Endothelial cell of hepatic sinusoid (primary cell): ENCODE measurements at regions not wholly inside any gene's neighbourhood (a gene's known extent, or its start where the extent isn't known, plus 50 kb on each side); places are given as distances from the start of the nearest gene placed in this dataset.

Experiments
- in situ Hi-C: cut with HindIII; loops from 2 replicates; pipeline ENCODE4 v1.10.0; 2017; ENCODE audit warnings: low sequenced_read_pairs

GRCh38 chr4:188534297-188534696 is 395.1 kb downstream of the TRIML1 start:
- in situ Hi-C loops, result no loop called here

- in situ Hi-C loops, result no loop called here
Observed at GRCh38 chr4:188534917-188535316, 395.7 kb downstream of the TRIML1 start.

DNA sequence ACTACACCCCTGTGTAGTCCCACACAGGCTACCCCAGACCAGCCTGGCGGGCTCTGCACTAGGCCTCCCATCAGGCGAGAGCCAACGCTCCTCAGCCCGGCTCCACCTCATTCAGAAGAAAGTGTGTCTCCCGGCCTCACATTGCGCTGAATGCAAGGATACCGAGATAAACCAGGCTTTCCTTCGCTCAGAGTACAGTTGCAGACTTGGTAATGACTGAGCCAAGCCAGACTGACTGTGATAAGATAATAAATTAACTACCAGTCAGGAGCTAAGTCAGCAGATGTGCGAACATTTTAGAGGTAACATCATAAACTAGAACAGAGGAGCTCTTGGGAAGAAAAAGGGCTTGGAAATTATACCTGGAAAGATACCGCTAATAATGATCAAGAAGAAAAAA is 397.6 kb downstream of the TRIML1 start:
- in situ Hi-C loops, result no loop called here

- in situ Hi-C loops, result no loop called here
Observed at GRCh38 chr4:188550296-188550695, 411.1 kb downstream of the TRIML1 start.

- in situ Hi-C loops, result no loop called here
Observed at GRCh38 chr4:188551156-188551555, 411.9 kb downstream of the TRIML1 start.

DNA sequence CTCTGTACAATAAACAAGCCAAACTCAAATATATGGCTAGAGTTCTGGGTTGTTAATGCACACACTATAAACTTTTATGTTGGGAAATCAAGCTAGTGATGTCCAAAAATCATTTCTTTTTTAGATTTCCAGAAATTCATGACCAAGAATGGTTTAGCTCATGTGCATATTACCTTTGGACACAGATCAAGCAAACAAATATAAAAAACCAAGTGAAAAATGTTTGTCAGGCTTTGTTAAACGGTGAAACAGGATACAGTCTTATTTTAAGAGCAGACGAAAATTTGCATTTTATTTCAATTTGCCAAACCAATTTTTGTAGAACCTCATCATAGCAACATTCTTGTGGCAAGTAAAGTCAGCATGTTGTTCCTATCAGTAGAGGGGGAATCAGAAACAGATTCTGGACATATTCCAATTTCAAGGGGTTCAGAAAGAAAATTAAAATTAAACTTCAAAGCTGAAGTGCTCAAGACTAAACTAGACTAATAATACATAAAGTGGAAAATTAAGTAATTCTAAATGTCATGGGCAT is 413.6 kb downstream of the TRIML1 start:
- in situ Hi-C loops, result no loop called here

GRCh38 chr4:188554413-188554812 is 415.2 kb downstream of the TRIML1 start:
- in situ Hi-C loops, result no loop called here

DNA sequence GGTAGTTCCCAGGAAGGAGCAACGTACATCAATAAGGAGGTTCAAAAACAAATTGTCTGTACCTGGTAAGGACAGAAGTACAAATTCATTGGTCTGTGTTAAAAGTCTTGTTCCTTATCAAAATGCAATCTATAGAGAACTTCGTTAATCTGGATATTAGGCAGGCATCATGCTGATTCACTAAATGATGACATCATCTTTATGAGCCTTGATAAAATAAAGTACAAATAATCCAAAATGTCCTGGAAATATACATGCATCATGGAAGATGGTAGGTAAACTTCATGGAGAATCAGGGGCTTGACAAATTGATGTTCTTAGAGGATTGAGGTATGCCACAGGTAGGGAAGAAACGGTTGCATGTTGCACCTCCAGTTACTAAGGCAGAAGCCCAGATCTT is 433.9 kb downstream of the TRIML1 start:
- in situ Hi-C loops, result no loop called here

GRCh38 chr4:188578657-188579056 is 439.4 kb downstream of the TRIML1 start:
- in situ Hi-C loops, result no loop called here

- in situ Hi-C loops, result no loop called here
Observed at GRCh38 chr4:188596021-188596420, 456.8 kb downstream of the TRIML1 start.

DNA sequence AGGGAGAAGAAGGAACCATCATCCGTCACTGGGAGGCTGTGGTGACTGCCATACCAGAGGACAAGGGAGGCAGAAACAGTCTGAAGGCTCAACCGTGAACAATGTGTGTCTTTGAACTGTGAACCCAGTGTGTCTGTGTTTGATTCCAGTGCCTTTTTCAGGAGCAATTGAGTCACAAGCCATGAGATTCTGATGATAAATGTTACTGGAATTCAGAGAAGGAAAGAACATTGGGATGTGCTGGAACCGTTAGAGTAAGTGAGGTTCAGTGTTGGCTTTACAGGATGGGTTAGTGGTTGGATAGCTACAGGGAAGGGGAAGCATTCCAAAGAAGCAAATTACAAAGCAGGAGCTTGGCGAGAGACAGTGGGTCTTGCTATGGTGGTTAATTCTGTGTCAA is 464.4 kb downstream of the TRIML1 start:
- in situ Hi-C loops, result no loop called here

GRCh38 chr4:188606635-188607034 is 467.4 kb downstream of the TRIML1 start:
- in situ Hi-C loops, result no loop called here

GRCh38 chr4:188611143-188611542 is 471.9 kb downstream of the TRIML1 start:
- in situ Hi-C loops, result no loop called here

DNA sequence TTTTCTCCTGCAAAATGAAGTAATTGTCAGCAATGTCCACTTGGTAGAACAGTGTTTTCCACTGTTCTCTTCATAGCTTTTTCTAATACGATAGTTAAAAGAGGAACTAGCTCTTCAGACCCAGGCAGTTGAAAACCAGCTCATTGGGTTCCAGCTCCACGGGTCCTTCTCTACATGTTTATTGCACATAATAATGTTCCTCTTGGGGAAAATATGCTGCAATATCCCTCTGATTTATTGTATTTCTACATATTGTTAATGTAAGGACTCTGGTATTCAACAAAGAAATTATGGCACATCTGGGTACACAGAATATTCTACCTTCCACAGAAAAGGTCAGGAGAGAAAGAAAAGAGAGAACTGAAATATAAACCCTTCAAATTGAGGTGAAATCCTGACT is 473.4 kb downstream of the TRIML1 start:
- in situ Hi-C loops, result no loop called here

GRCh38 chr4:188613976-188614375 is 474.7 kb downstream of the TRIML1 start:
- in situ Hi-C loops, result no loop called here

DNA sequence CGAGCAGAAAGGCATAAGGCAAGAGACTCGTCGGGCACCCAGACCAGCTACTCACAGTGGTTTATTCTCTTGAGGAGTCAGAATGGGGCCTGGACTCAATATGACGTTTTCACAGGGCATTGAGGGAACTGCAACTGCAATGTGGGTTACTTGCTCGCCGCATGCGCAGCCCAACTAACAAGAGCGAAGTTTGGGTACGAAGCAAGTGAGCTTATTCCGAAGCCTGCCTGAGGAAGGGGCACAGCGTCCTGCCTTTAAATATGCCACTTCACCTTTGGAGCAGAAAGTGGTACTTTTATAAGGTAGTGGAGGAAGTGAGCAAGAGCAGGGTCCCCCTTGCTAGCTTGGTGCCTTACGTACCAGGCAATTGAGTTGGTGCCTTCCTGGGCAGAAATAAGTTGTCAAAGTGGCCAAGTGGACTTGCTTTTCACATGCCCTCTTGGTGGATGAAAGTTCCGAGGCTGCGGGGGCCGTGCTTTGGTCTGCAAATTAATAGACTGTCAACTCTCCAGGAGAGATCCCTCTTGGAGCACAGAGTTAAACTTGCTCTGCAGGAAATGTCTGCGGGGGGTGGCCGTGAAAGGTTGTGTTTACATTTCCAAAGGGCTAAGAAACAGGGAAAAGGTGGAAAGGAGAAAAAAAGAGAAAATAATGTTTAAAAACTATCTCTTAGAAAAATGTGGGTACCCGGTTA is 480.4 kb downstream of the TRIML1 start:
- in situ Hi-C loops, result no loop called here

GRCh38 chr4:188620608-188621007 is 481.4 kb downstream of the TRIML1 start:
- in situ Hi-C loops, result no loop called here

DNA sequence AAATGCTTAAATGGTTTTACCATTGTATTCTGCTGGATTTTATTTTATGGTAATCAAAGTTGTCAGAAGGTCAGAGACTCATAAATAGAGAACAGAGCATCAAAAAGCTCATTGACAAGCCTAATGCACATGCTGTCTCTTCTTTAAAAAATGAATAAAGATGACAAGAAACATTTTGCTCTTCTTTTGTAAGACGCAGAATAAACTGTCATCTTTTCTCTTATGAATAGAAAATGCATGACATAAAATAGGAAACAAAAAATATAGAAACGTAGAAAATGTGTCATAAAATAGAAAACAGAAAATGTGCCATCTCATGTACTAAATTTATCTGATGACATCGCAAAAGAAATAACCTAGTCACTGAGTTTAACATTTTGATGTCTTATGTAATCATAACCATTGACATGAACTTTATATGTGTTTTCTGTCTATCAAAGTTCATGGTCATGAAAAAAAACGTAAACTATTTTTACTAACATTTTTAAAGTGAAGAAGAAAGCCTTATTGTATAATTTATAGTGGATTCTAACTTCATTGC is 484.1 kb downstream of the TRIML1 start:
- in situ Hi-C loops, result no loop called here

DNA sequence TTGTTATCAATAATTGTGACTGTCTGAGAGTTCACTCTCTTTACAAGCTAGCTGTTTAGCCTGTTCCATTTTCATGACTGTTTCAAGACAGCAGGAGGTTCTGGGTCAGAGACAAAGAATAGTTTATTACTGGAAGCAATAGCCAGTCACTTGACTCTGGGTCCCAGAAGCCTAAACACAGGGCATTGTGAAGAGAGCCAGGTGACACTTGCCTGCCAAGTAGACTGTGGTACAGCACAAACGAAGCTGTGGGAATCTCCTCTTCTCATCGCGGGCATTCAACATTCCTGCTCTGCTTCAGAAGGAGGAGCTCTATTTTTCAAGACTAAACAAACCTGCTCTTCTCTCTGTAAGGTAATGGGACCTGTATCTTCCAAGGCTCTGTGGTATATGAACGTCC is 485.1 kb downstream of the TRIML1 start:
- in situ Hi-C loops, result no loop called here

- in situ Hi-C loops, result no loop called here
Observed at GRCh38 chr4:188627892-188628291, 488.7 kb downstream of the TRIML1 start.

DNA sequence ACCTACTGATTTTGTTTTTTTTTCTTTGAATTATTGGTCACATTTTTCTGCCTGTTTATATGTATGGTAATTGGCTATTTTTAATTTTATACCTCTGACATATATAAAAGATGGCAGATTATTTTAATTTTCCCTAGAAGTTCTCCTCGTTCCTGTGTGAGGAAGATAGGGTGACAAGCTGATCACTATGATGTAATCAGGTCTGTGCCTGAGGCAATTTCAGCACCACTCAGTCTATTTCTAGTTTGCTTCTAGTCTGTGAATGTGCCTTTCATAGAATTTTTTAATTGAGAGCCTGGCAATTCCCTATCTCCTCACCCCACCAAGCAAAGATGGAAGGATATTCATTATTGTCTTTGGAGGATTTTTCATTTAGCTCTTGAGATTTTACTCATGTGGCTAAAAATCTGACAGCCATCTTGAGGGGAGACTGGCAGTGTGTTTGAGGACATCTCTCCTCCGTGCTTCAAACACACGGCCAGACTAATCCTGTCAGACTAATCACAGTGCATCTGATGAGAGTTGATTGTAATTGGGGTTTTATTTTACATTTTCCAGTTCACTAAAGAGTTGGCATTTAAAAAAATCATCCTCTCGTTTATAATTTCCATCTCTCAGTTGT is 500.3 kb downstream of the TRIML1 start:
- in situ Hi-C loops, result no loop called here

DNA sequence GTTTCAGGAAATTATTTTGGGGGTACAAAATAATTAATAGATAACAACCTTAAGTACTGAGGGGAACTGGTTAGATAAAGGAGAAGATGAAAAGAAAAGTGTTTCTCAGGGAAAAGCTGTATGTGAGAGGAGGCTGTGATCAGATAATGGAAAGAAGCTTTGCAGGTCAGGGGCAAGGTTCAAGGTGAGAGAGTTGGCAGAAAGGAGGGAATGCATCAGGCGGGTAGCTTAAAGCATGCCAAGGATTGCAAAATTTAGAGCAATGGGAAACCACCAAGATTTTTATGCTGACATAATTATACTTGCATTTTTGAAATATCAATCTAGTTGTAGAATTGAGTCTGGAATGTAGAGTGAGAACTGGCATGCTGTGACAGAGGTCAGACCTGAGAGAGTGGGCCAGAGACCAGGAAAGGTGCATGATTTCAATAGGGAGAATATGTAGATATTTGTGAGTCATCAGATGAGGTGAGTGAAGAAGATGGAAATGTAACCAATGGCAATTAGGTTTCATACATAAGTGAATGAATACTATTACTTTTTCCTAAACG is 508.7 kb downstream of the TRIML1 start:
- in situ Hi-C loops, result no loop called here
